Activated T-cell treated with anti-CD3 and anti-CD28 coated beads, Interleukin-2, amount 50 U/mL, for 1 hour (primary cell): ENCODE measurements at regions not wholly inside any gene's neighbourhood (a gene's known extent, or its start where the extent isn't known, plus 50 kb on each side); places are given as distances from the start of the nearest gene placed in this dataset.

ENCODE experiments used
- DNase-seq: peaks from one replicate; pipeline ENCODE4 v3.0.0-alpha.2; 2020

DNA sequence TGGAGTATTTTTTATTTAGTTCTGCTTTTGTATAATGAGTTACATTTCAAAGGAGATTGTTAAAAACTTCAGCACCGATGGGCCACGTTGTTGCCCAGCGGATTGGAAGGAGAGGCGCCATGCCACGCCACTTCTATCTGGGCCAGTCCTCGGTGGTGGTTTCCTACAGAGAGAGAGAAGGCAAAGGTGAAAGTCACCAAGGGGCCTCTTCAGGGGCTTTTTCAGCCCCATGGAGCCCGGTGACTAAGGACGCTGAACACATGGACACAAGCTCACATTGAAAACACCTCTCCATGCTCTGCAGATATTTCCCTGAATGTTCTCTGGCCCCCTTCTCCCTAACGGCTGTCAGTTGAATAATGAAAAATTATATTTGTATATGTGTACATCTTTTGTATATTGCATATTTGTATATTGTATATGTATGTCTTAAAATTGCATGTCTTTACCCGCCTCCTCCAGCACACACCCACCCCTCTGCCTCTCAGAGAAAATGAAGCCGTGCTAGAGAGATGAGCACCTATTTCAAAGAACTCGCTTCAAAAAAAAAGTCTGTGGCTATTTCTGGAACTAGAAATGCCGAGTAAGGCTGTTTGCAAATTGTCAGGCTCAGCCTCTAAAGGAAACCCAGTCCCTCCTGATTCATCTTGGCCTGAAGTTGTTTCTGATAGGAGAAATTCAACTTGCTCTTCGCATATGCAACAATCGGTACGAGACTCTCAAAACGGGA lies 91.9 kb upstream of the CDH4 start:
- no peak for DNase-seq

- no peak for DNase-seq
These were observed 90.2 kb upstream of the CDH4 start for GRCh38 chr20:61161726-61162390.

- DNase-seq = no peak
These were observed 89.6 kb upstream of the CDH4 start for GRCh38 chr20:61162451-61162850.

DNA sequence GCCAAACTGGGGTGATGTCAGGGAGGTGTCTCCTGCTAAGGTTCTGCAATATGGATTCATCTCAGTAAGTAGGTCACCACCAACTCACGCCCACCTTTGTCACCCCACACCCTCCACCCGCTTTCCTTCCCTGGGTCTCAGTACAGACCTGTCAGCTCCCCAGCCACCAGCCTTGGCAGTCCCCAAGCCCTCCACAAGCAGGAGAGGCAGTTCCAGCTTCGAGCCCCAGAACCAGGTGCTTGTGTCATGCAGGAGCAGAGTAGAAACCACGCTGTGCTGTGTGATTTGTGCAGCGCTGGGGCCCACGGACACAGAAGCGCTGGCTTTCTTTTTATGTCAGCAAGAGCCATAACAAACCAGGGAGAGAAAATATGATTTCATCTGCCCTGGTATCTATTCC lies 89.0 kb upstream of the CDH4 start:
- DNase-seq = no peak

- no peak for DNase-seq
These were observed 85.7 kb upstream of the CDH4 start for GRCh38 chr20:61166324-61166723.

DNA sequence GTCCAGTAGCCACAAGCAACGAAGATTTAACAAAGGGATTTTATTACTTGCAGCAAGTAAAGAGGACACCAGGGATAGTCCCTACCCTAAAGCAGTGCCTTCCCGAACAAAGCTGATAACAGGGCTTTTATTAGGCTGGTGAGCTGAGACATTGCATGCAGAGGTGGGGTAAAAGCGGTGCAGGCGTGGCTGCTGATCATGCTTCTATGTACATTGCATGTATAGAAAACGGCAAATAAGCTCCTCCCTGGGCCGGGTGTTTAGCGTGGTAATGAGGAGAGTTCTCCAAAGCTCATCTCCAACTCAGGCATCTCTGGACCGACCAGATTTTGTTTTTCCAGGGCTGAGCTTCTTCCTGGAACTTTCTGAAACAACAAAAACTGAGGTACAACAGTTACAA lies 83.5 kb upstream of the CDH4 start:
- DNase-seq = no peak

GRCh38 chr20:61169874-61170273 lies 82.2 kb upstream of the CDH4 start:
- no peak for DNase-seq

- DNase-seq = no peak
These were observed 81.4 kb upstream of the CDH4 start for GRCh38 chr20:61170496-61171320.

- DNase-seq = no peak
These were observed 78.8 kb upstream of the CDH4 start for GRCh38 chr20:61173267-61173666.

- DNase-seq = no peak
These were observed 77.9 kb upstream of the CDH4 start for GRCh38 chr20:61173961-61174725.

DNA sequence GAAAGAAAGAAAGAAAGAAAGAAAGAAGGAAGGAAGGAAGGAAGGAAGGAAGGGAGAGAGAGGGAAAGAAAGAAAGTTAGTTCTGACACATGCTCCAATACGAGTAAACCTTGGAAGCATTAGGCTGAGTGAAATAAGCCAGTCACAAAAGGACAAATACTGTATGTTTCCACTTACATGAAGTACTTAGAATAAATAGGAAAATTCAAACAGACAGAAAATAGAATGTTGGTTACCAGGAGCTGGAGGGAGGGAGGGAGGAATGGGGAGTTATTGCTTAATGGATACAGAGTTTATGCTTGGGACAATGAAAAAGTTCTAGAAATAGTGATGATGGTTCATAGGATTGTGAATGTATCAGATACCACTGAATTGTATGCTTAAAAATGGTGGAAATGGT lies 75.2 kb upstream of the CDH4 start:
- no peak for DNase-seq

DNA sequence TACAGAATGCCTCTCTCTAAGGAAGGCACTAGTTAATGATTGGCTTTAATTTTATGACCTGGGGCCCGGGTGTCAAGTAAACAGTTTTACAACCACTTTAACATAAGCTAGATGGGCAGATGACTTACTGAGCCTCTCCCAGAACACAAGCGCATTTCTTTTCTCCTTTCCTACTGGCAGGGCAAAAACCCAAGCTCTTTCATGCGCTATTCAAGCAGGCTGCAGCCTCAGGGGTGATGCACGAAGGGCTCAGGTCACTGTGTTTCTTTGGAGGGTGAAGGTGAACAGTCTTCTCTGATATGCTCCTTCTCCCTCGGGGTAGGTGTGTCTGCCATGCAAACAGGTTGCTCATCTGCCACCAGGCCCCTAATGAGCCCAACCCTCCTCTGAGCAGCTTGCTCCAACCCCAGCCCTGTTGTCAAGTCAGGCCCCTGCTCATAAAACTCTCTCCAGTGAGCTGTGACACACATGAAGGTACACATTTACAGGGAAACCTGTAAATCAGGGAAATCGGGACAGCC lies 73.5 kb upstream of the CDH4 start:
- DNase-seq = no peak

- DNase-seq = no peak
These were observed 67.9 kb upstream of the CDH4 start for GRCh38 chr20:61184194-61184593.

- DNase-seq = no peak
These were observed 66.9 kb upstream of the CDH4 start for GRCh38 chr20:61185181-61185580.

GRCh38 chr20:61185841-61186601 lies 66.0 kb upstream of the CDH4 start:
- DNase-seq = no peak

DNA sequence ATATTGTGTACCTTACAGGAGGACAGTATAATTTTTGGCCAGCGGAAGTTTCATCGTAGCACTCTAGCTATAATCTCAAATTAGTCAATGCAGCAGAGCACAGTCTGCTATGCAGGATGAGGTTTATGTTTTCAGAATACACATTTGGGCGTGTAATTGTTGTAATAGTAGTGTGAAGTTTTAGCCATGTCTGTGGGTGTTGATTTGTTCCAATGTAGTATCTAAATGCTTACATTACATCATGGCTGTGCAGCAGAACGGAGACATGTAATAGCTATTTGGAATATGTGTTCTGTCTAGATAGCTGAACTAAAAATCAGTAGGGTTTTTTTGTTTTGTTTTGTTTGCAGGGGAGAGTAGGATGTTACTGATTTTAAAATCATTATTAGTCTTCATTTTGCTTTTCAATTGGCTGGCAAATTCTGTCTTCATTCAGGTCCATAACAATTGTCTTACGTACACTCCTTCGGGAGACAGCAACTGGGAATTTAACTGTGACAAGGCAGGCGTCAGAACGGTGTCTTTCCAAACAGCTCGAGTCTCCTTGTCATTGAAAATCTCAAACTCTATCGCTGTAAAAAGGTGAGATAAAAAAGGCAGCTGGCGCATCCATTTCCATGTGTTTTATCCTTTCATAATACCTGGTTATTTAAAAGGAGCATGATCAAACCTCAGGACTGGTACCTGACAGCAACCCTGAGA lies 65.1 kb upstream of the CDH4 start:
- DNase-seq = no peak

DNA sequence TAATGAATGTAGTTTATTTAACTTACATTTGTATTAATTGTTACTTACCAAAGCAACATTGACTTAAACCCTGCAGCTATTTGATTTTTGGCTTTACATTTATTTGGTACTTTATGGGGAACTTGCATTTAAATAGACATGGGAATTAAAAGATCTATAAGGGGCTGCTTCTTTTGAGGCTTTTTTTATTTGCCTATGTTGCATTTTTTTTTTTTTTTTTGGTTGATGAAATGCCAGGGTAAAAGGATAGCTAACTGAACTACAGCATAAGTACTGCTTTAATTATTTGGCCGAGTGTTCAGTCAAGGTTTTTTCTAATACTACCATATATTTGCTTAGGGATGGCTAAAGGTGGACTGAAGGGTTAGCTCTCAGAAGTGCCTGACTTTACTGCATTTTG lies 62.5 kb upstream of the CDH4 start:
- DNase-seq = no peak

- DNase-seq = no peak
These were observed 61.0 kb upstream of the CDH4 start for GRCh38 chr20:61191096-61191495.

DNA sequence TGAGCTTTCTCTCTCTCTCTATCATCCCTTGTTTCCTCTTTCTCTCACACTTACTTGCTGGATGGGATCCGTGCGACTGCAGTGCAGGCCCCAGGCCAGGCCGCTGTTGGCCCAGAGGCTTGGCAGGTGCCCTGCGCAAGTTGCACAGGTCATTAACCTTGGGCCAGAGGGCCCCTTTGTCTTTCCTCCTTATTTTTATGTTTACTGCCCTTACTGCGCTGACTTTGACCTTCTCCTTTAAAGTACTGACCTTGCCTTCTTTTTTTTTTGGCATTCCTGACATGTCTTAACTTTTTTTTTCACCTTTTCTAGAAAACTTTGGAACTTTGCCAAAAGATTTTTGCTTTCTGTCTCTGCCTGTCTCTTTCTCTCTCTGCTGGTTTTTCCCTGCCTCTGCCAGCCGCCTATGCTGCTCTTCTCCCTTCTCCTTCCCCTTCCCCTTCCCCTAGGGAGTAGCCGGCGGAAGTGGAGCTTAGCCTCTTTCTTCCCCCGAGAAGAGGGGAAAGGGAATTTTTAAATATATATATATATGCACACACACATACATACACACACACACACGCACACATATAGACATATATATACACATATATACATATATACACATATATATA lies 59.6 kb upstream of the CDH4 start:
- DNase-seq = no peak

DNA sequence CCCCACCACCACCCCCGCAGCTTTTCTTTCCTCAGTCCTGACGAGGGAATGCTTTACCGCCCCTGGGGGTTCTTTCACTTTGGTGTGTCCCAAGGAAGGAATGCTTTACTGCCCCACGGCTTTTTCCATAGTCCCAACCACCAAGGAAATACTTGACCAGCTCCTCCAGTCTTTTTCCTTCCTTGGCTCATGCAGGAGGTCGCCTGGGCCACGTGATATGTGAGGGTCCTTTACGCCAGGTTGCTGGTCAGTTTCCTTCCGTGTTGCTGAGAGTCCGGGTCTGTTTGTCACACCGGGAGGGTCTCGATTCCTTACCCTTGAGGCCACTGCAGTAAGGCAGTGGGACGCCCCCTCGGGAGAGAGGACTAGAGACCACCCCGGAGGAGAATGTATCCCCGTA lies 58.9 kb upstream of the CDH4 start:
- no peak for DNase-seq
